Caki2 (cell line): ENCODE measurements at regions not wholly inside any gene's neighbourhood (a gene's known extent, or its start where the extent isn't known, plus 50 kb on each side); places are given as distances from the start of the nearest gene placed in this dataset.

Source experiments
- DNase-seq: peaks from one replicate; pipeline ENCODE4 v3.0.0-alpha.2; 2015; ENCODE audit warnings: low read depth
- in situ Hi-C: cut with HindIII; loops from 2 replicates; pipeline ENCODE4 v1.10.0; 2016; ENCODE audit warnings: low sequenced_read_pairs, low pct_unique_long_range_greater_than_20kb, mixed read lengths

DNA sequence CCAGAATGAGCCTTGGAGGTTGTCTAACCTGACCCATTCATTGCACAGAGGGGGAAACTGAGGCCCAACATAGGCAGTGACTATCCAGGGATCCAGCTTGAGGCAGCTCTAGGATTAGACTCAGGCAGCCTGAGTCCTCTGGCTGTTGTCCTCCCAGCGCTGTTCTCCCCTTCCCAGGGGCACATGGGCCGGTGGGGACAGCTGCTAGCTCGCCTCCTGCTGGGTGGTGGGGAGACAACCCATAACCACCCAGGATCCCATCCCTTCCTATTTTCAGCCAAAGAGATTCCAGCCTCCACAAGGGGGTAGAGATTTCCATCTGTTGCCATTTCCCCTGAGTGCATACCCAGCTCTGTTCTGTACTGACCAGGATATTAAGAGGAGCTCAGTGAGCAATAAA, 145.1 kb upstream of the GPR26 start:
- in situ Hi-C loops: no loop called here
- DNase-seq: no peak

DNA sequence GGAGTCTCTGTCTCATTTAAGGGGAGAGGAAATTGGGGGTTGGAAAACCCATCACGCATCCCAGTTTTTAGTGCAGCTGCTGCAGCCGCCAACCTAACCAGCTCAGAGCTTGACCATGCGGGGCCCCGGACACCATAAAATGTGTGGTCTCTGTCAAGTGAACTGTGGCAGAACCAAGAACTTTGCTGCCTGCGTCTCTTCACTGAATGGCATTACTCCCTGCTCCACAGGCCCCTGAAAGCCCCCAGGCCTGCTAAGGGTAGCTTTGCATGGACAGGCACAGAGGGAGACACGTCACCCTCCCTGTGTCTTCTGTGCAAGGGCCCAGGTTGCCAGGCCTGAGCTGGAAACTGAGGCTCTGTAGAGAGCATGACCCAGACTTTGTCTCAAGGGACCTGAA, 144.6 kb upstream of the GPR26 start:
- in situ Hi-C loops: no loop called here
- DNase-seq: no peak

DNA sequence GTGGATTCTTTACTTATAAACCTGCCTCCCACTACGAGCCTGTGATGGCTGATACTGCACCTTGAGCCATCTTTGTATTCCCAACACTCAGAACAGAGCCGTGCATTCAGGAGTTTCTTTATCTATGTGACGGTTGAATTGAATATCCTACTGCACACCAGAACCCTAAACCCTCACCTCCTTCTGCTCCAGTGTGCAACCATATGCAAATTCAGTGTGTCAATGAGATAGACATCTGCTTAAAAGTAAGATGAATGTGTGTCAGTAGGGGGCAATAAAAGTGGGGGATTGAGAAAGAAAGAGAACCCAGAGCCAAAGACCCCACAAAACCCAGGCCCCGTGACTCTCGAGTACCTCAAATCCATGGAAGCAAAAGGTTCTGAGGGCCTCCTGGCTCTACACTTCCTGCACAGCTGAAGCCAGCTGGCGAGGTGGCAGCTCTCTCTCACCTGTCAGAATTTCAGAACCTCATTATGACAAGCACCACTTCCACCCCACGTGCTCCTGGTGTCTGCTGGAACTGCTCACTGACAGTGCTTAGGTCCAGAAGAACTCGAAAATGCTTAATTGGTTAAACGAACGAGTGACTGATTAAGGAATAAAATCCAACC, 143.3 kb upstream of the GPR26 start:
- DNase-seq: no peak
- in situ Hi-C loops: no loop called here

DNA sequence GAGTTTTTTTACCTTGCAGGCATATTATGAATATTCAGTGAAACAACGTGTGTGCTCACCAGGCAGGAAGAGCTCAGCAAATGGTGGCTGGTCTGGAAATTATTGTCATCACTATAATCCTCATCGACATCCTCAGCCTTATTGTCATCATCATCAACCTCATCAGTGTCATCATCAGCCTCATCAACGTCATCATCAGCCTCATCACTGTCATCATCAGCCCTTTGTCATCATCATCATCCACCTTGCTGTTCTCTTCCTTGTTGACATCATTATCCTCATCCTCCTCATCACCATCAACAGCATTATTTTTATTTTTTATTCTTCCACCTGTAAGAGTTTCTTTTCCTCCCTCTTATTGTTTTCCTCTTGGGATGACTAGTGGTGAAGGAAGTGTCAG, 142.3 kb upstream of the GPR26 start:
- in situ Hi-C loops: no loop called here
- no peak for DNase-seq

DNA sequence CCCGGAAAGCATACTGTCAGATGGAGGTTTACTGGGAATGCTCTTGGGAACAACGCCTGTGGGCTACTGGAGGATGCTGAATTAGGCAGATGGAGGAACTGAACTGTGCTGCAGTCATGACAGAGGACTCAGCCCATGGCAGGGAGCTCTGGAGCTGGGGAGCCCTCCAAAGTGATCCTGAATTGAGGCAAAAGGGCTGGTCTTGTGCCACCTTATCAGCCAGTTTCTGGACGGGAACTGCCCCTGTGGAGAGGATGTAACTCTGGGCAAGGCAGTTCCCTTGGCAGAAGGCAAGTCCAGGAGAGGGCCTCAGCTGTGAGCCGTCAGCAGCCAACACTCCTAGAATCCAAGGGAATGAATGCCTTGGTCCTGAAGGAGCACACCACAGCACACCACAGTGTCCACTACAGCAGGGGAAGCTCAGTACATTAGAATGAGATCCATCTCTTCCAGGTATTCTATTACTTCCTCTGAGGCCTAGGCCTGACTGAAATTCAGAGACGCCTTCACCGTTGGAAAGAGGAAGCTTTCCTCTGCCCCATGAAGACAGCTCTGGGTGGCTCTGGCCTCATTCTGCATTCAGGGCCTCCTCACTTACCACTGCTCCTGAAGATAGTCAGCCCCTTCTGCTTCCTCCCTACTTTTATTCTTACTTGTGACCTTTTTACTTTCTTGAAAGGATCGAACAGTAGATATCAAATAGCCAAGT, 139.6 kb upstream of the GPR26 start:
- DNase-seq: no peak
- in situ Hi-C loops: no loop called here

DNA sequence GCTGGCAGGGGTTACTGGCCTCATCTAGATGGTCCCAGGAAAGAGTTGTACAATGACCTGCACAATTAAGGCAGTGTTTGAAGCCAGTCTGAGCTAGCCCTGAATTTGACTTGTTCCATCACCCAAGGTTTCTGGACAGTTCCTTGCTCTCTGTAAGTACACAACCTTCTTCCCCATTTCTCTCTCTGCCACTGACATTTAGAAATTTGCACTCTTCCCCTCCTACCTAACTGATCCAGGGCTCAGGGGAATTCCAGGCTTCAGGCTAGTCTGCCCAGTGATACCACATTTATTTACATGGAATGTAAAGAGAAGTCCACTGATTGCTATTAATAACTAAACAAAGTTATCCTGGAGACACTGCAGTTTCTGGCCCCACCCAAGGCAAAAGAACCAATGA, 139.0 kb upstream of the GPR26 start:
- no peak for DNase-seq
- in situ Hi-C loops: no loop called here

DNA sequence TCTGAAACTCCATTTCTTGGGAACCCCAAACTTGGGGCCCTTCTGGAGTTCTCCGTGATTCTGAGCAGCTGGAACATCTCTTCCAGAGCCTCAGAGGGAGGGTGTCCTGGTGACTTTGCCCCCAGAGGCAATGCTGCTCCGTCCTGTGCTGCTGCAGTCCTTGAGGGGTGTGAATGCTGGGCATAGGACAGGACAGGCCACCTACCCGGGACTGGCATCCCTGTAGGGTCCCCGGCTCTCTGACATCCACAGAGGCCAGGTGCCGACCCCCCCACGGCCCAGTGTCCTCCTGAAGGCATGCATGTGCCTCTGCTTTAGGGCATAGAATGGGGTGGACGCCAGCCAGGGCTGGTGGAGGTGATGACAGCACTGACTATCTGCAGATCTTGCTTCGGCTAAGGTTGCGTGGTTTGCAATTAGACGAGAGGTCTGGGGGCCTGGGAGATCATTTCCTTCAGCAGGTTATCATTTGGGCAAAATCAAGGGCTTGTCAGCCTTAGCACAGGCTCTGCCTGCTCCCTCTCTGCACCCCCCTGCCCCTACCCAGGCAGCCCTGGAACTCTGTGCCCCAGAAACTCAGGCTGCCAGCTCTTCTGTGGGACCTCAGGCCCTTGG, 136.9 kb upstream of the GPR26 start:
- DNase-seq: no peak
- in situ Hi-C loops: no loop called here

DNA sequence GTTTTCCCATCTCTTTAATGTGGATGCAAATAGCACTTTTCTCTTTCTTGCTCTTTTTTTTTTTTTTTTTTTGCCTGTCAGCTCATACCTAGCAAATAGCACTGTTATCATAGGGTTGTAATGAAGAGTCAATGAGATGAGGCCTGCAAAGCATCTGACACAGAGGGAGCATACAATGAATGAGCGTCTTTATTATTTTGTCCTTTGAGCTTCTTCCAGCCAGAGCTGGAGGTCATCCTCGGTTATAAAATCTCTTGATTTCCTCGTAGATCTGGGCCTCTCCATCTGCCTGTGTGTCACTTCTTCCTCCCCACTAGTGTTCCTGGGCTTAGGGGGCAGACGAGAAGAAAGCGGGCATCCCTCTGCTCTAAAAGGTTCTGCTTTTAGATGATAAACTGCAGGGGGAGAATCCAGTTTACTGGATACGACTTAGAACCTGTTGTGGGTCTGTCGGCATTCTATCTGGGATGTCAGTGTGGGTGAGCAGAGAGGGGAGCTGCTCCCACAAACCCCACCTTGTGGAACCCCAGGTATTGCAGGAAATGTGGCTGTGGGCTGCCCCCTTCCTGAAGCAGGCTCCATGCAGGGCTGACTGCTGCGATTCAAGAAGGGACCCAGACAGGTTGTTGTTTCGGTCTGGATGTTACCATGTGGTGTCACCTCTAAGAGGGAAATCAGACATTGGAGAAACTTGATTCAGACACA, 135.8 kb upstream of the GPR26 start:
- in situ Hi-C loops: no loop called here
- no peak for DNase-seq

DNA sequence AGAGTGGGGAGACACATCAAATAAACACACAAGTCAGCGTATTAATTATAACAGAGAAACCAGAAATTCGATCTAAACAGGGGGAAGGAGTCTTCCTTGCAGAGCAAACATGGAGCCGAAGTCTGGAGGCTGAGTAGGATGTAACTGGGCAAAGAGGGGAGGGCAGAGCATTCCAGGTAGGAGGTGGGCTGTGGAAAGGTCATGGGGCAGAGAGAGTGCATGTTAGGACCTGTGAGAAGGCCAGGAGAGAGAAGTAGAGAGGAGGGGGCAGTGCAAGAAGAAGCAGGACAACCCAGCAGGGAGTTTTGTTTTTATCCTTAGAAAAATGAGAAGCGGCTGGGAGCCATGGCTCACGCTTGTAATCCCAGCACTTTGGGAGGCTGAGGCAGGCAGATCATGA, 130.8 kb upstream of the GPR26 start:
- no peak for DNase-seq
- in situ Hi-C loops: no loop called here

DNA sequence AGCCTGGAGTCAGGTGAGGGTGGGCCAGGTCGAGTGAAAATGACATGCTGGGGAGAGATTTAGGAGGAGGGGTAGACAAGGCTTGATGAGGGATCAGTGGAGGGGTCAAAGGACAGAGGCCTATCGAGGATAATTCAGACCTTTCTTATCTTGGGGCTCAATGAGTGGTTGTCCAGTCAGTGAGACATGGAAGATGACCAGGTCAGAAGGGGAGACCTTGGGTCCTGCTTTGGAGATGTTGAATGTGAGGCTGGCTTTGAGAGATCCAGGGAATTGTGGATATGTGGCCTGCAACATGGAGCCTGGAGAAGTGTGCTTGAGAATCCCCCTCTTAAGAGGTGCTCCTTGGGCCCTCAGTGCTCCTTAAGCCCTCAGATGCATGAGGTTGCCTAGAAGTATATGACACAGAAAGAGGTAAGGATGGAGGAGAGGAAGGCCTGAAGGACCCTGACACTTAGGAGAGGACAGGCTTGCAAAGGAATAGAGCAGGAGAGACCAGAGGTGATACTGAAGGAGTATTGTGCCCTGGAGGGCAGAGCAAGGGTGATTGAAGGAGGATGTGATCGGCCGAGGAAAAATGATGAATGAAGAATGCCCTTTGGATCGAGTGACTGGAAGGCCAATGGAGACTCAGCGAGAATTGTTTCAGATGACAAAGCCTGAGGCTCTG, 129.8 kb upstream of the GPR26 start:
- in situ Hi-C loops: no loop called here
- DNase-seq: no peak

DNA sequence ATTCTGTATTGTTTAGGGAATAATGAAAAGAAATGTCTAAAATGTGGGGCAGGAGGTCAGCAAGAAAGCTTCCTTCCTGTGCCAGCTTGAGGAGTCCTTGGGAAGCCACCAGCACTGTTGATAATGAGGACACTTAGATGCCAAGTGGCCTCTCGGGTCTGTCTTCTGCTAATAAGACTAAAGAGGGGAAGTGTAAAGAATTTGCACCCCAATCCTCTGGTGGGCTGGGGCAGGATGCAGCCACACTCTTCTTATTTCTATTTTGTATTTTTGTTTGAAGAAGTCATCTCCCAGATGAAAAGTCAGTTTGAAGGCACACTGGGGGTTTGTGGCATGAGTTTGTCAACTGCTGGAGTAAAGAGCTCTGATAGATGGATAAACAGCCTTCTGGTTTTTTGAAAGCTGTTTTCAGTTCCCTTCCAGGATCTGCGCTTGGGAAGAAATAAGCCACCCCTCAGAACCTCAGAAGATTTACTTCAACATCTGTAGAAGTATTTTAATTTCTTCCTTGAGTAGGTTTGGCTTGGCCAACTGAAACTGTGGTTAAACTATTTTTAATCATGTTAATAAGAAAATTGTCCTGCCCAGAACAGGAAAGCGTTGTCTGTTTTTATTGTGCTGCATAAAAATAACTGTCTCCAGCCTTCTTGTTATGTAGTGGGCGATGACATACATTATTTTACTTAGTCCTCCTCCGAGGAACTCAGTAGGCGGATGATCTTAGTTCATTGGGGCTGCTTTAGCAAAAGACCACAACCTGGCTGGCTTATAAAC, 128.8 kb upstream of the GPR26 start:
- DNase-seq: no peak
- in situ Hi-C loops: no loop called here

DNA sequence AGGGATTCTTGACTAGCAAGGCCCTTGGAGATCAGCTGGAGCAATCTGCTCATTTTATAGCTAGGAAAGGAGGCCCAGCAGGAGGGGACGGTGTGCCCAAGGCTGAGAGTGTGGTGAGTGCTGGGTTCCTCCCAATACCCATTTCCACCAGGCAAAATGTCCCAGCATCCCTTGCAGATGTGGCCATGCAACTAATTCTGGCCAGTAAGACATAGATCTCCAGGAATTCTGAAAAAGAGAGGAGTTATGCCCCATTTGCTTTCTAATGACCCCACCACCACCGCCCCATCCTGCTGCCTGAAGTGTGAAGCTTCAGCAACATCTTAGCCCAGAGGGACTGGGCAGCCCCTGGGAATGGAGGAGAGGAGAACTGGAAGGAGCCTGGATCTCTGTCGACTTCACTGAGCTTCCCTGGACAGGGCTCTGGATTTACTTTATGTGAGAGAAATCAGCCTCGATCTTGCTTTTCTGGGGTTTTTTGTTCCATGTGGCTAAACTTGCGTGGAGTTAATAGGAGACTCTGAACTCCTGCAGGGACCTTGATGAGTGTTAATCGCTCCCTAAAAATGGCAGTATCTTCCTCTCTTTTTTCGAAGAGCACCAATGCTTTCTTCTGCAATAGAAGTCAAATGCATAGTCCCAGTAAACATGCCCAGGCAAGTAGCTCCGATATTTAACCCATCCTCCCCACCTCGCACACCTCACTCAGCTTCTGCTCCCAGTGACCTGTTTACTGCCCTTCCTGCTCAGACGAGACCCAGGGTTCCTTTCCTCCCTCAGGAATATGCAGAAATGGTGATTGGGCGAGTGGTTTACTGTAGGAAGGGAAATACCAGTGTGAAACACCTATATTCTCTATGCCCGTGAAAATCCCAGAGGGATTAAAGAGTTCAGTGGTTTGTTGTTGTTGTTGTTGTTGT, 127.5 kb upstream of the GPR26 start:
- in situ Hi-C loops: no loop called here
- DNase-seq: no peak

DNA sequence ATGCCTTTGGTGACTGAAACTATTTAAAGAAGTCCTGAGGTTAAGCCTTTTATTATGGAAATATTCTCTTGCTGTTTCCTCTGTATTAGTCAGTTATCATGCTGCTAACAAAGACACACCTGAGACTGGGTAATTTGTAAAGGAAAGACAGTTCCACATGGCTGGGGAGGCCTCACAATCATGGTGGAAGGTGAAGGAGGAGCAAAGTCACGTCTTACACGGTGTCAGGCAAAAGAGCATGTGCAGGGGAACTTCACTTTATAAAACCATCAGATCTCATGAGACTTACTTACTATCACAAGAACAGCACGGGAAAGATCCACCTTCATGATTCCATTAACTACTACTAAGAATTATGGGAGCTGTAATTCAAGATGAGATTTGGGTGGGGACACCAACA, 121.2 kb upstream of the GPR26 start:
- DNase-seq: no peak
- in situ Hi-C loops: no loop called here

DNA sequence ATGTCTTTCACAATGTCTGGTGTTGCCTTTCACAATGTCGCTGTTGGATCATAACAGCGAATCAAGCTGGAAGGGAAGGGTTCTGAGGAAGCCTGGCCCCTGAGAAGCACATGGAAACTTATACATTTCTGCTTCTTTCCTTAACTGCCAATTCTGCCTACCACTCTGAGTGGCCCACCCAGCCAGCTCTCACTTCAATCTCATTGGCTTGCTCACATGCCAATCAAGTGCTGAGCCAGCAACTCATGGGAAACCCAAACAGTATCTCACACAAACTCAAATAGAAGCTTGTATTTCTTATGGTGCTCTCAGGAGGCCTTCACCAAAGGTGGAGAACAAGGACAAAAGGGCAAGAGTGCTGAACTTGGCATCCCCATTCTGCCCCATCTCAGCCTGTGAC, 117.4 kb upstream of the GPR26 start:
- in situ Hi-C loops: no loop called here
- no peak for DNase-seq

DNA sequence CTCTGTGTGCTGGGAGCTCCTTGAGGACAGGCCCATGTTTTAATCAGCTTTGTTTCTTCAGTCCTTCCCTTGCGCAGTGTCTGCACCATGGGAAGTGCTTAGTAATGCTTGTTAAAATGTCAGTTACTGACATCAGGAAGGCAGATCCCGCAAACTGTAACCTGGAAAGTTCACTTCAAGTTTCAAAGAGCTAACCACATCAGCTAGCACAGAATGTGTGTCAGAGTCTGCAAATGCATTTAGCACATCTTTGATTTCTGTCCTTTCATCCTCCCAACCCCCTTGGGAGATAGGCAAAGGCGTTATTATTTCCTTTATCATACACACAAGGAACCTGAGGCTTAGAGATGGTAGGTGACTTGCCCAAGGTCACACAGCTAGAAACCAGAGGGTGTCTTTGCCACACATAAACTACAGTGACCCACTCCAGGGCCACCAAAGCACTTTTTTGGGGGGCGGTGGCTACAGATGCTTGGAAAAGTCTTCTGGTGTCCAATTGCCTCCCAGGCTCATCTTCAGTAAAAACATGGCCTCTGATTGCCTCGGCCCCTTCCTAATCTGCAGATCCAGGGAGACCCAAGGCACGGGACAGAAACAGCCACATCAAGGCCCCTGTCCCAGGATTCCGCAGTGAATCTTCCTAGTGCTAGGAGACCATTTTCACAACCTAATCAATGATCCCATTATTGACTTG, 116.2 kb upstream of the GPR26 start:
- in situ Hi-C loops: no loop called here
- DNase-seq: no peak

DNA sequence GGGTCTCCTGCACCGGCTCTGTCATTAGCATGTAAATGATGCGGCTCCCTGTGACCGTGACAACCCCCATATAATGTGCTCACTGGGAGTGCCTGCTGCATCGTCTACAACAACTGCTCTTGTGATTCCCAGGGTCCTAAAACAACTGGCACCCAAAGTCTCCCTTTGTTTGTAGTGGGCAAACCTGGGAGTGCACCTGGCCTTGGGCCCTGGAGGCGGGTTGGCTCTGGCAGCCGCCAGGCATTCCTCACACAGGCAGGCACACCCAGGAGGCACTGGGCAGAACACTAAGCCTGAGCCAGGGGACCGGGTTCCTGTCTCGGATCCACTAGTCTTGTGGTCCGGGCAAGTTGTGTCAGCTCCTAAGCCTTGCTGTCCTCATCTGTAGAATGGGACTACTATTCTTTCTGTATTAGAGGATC, 115.5 kb upstream of the GPR26 start:
- in situ Hi-C loops: no loop called here
- DNase-seq: no peak

DNA sequence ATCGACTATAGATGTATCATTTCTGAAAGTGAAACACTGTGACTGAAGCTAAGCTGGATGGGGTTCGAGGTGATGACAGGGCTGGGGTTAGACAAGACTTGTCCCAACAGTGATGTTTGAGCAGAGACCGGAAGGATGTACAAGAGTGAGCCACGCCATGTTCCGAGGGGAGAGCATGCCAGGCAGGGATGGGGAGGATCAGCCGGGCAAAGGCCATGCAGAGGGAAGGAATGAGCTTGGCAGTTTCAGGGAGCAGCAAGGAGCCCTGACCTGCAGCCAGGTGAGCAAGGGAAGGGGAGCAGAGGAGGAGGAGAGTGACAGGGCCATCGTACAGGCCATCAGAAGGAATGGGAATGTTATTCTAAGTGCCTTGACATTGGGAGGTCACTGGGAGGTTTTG, 114.9 kb upstream of the GPR26 start:
- DNase-seq: no peak
- in situ Hi-C loops: no loop called here
